ENCODE measurements at regions not wholly inside any gene's neighbourhood (a gene's known extent, or its start where the extent isn't known, plus 50 kb on each side); places are given as distances from the start of the nearest gene placed in this dataset.
A peak's percentile ranks its signal among the peaks of the same experiment; 100 is the strongest.

- no peak for DNase-seq
Measured at GRCh38 chr17:77001487-77001886, 133.3 kb downstream of the MGAT5B start.

- no peak for DNase-seq
Measured at GRCh38 chr17:77002103-77003045, 134.2 kb downstream of the MGAT5B start.

GRCh38 chr17:77003699-77004098, 135.5 kb downstream of the MGAT5B start:
- DNase-seq = no peak

- no peak for DNase-seq
Measured at GRCh38 chr17:77006971-77007649, 133.7 kb upstream of the SEC14L1 start.

- DNase-seq = no peak
Measured at GRCh38 chr17:77009877-77010276, 130.9 kb upstream of the SEC14L1 start.

GRCh38 chr17:77010667-77011066, 130.1 kb upstream of the SEC14L1 start:
- DNase-seq = no peak

- DNase-seq = peak; percentile 62
Measured at GRCh38 chr17:77011173-77012011, 129.4 kb upstream of the SEC14L1 start.

- DNase-seq = no peak
Measured at GRCh38 chr17:77018504-77018903, 122.3 kb upstream of the SEC14L1 start.

- no peak for DNase-seq
Measured at GRCh38 chr17:77019893-77020379, 120.8 kb upstream of the SEC14L1 start.

- no peak for DNase-seq
Measured at GRCh38 chr17:77020973-77021372, 119.8 kb upstream of the SEC14L1 start.

GRCh38 chr17:77022766-77023165, 118.0 kb upstream of the SEC14L1 start:
- no peak for DNase-seq

GRCh38 chr17:77025781-77026180, 115.0 kb upstream of the SEC14L1 start:
- DNase-seq = peak; percentile 5

GRCh38 chr17:77027271-77027889, 113.4 kb upstream of the SEC14L1 start:
- no peak for DNase-seq

- no peak for DNase-seq
Measured at GRCh38 chr17:77028900-77029299, 111.9 kb upstream of the SEC14L1 start.

GRCh38 chr17:77032929-77033328, 107.8 kb upstream of the SEC14L1 start:
- DNase-seq = no peak

- DNase-seq = no peak
Measured at GRCh38 chr17:77033892-77034404, 106.8 kb upstream of the SEC14L1 start.

GRCh38 chr17:77034677-77035424, 105.9 kb upstream of the SEC14L1 start:
- DNase-seq = no peak

GRCh38 chr17:77035526-77035925, 105.2 kb upstream of the SEC14L1 start:
- no peak for DNase-seq

- DNase-seq = no peak
Measured at GRCh38 chr17:77036136-77036840, 104.5 kb upstream of the SEC14L1 start.

- no peak for DNase-seq
Measured at GRCh38 chr17:77036841-77037381, 103.9 kb upstream of the SEC14L1 start.

- no peak for DNase-seq
Measured at GRCh38 chr17:77037943-77038342, 102.8 kb upstream of the SEC14L1 start.
